ENCODE measurements at regions not wholly inside any gene's neighbourhood (a gene's known extent, or its start where the extent isn't known, plus 50 kb on each side); places are given as distances from the start of the nearest gene placed in this dataset.

DNA sequence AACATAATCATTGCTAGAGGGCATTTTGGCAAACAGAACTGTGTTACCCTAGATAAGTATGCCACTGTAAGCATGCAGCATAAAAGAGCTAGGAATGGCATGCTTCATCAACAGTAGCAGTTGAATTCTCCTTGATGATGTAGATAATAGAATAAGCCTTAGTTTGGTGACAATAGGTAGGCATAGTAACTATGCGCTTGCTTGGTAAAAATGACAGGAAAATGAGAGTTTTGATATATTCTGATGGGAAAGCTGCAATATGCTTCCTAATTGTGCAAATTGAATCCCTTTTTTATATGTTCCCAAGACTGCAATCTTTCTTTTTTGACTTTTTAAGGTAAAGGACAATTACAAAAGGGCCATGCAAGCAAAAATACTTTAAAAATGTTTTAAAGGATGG lies 930.9 kb upstream of the FAM98A start:
- Histone ChIP-seq H4K20me1 (ENCODE audit: insufficient read depth) (no peaks in the 10 kb centered on the region), H3K9me2 (ENCODE audit: insufficient read depth, low read length) (no peaks in the 10 kb centered on the region), H3K9me3 (ENCODE audit: low read length) (no peaks in the 10 kb centered on the region), H3K27ac (ENCODE audit: low read length) (no peak overlapping the region), H3K27me3 (ENCODE audit: insufficient read depth, low read depth, low read length) (no peaks in the 10 kb centered on the region), H3K4me2 (ENCODE audit: low read length) (no peak overlapping the region), H3K4me3 (ENCODE audit: low read length) (no peak overlapping the region), H2AFZ (ENCODE audit: low read depth, low read length) (no peak overlapping the region), H3K79me2 (replicated peaks; ENCODE audit: insufficient read depth, low read length) (no peaks in the 10 kb centered on the region), H3F3A (ENCODE audit: insufficient read depth, low read length, poor library complexity, severe bottlenecking) (no peaks in the 10 kb centered on the region), H3K36me3 (ENCODE audit: insufficient read depth, low read length) (no peaks in the 10 kb centered on the region), H3K9ac (ENCODE audit: low read length) (no peak overlapping the region)
- TF ChIP-seq SMC3 (conservative IDR thresholded peaks at IDR 0.05; ENCODE audit: poor library complexity) = no peak
- peak; percentile 55 for TF ChIP-seq POLR2AphosphoS5 (IDR thresholded peaks at IDR 0.05)
- TF ChIP-seq CTCF (IDR thresholded peaks at IDR 0.05; ENCODE audit: poor library complexity, severe bottlenecking) = no peak
- no peak for TF ChIP-seq TAF1 (IDR thresholded peaks at IDR 0.05; ENCODE audit: low read depth)
- TF ChIP-seq EP300 (conservative IDR thresholded peaks at IDR 0.05; ENCODE audit: poor library complexity, severe bottlenecking) = peak; percentile 65
- TF ChIP-seq, protein P1, sequence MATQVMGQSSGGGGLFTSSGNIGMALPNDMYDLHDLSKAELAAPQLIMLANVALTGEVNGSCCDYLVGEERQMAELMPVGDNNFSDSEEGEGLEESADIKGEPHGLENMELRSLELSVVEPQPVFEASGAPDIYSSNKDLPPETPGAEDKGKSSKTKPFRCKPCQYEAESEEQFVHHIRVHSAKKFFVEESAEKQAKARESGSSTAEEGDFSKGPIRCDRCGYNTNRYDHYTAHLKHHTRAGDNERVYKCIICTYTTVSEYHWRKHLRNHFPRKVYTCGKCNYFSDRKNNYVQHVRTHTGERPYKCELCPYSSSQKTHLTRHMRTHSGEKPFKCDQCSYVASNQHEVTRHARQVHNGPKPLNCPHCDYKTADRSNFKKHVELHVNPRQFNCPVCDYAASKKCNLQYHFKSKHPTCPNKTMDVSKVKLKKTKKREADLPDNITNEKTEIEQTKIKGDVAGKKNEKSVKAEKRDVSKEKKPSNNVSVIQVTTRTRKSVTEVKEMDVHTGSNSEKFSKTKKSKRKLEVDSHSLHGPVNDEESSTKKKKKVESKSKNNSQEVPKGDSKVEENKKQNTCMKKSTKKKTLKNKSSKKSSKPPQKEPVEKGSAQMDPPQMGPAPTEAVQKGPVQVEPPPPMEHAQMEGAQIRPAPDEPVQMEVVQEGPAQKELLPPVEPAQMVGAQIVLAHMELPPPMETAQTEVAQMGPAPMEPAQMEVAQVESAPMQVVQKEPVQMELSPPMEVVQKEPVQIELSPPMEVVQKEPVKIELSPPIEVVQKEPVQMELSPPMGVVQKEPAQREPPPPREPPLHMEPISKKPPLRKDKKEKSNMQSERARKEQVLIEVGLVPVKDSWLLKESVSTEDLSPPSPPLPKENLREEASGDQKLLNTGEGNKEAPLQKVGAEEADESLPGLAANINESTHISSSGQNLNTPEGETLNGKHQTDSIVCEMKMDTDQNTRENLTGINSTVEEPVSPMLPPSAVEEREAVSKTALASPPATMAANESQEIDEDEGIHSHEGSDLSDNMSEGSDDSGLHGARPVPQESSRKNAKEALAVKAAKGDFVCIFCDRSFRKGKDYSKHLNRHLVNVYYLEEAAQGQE (IDR thresholded peaks at IDR 0.05; ENCODE audit: borderline replicate concordance) = peak; percentile 97

DNA sequence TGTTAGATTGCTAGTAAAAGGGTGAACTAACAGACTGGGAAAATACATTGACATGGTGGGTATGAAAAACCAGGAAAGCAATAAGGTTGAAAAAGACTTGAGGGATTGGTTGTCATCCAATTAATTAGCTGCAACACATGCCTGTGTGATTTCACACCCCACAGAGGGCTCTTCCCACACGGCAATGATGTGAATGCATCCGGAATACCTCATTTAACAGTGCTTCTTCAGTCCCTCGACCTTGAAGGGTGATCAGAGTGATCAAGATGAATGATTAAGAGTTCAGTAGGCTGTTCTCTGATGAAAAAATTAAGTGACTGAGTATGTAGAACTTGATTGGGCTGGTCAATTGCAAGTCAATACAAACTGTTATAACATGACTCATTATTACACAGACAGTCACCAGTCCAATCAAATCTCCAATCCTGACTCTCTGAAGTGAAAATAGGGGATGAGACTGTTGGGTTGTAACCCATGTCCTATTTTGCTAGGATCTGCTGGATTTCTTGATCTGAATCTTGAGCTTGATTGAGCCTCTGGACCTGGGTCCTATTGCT lies 924.9 kb upstream of the FAM98A start:
- Histone ChIP-seq H3K79me2 (replicated peaks; ENCODE audit: insufficient read depth, low read length) (no peaks in the 10 kb centered on the region), H3K4me2 (ENCODE audit: low read length) (no peak overlapping the region), H2AFZ (ENCODE audit: low read depth, low read length) (no peak overlapping the region), H3K9me2 (ENCODE audit: insufficient read depth, low read length) (no peaks in the 10 kb centered on the region), H3K9me3 (ENCODE audit: low read length) (no peaks in the 10 kb centered on the region), H3K9ac (ENCODE audit: low read length) (no peak overlapping the region), H3F3A (ENCODE audit: insufficient read depth, low read length, poor library complexity, severe bottlenecking) (no peaks in the 10 kb centered on the region), H3K27ac (ENCODE audit: low read length) (no peak overlapping the region), H3K27me3 (ENCODE audit: insufficient read depth, low read depth, low read length) (no peaks in the 10 kb centered on the region), H3K36me3 (ENCODE audit: insufficient read depth, low read length) (no peaks in the 10 kb centered on the region), H3K4me3 (ENCODE audit: low read length) (no peak overlapping the region), H4K20me1 (ENCODE audit: insufficient read depth) (no peaks in the 10 kb centered on the region)
- no peak for TF ChIP-seq RAD21 (conservative IDR thresholded peaks at IDR 0.05)
- no peak for TF ChIP-seq EP300 (conservative IDR thresholded peaks at IDR 0.05; ENCODE audit: poor library complexity, severe bottlenecking)
- no peak for TF ChIP-seq EZH2 (IDR thresholded peaks at IDR 0.05; ENCODE audit: borderline replicate concordance, insufficient read depth, low read length, poor library complexity, severe bottlenecking)
- no peak for TF ChIP-seq TAF1 (IDR thresholded peaks at IDR 0.05; ENCODE audit: low read depth)
- no peak for TF ChIP-seq SMC3 (conservative IDR thresholded peaks at IDR 0.05; ENCODE audit: poor library complexity)
- TF ChIP-seq POLR2AphosphoS5 (IDR thresholded peaks at IDR 0.05) = no peak
- TF ChIP-seq MXI1 (conservative IDR thresholded peaks at IDR 0.05; ENCODE audit: poor library complexity, severe bottlenecking) = no peak
- TF ChIP-seq CTCF (IDR thresholded peaks at IDR 0.05; ENCODE audit: poor library complexity, severe bottlenecking) = no peak
- TF ChIP-seq, protein P1 (IDR thresholded peaks at IDR 0.05; ENCODE audit: borderline replicate concordance) = no peak
